Endothelial cell (in vitro differentiated cells): ENCODE measurements at regions not wholly inside any gene's neighbourhood (a gene's known extent, or its start where the extent isn't known, plus 50 kb on each side); places are given as distances from the start of the nearest gene placed in this dataset.

Source experiments
- DNase-seq: peaks from one replicate; pipeline ENCODE4 v3.0.0; 2021; ENCODE audit warnings: low spot score
- H3K27ac Mint-ChIP-seq: one replicate; pipeline ENCODE4 v1.8.0; 2021; ENCODE audit warnings: mixed read lengths, inconsistent platforms; ENCODE audit not compliant: unreplicated experiment
- H3K27me3 Mint-ChIP-seq: one replicate; pipeline ENCODE4 v1.8.0; 2021; ENCODE audit warnings: mild to moderate bottlenecking, moderate library complexity, mixed read lengths, inconsistent platforms; ENCODE audit not compliant: unreplicated experiment
- H3K36me3 Mint-ChIP-seq: one replicate; pipeline ENCODE4 v1.8.0; 2021; ENCODE audit warnings: mild to moderate bottlenecking, low read depth, mixed read lengths, inconsistent platforms; ENCODE audit not compliant: unreplicated experiment
- H3K4me1 Mint-ChIP-seq: one replicate; pipeline ENCODE4 v1.8.0; 2021; ENCODE audit warnings: mild to moderate bottlenecking, mixed read lengths, inconsistent platforms; ENCODE audit not compliant: unreplicated experiment
- H3K4me3 Mint-ChIP-seq: one replicate; pipeline ENCODE4 v1.8.0; 2021; ENCODE audit warnings: mild to moderate bottlenecking, mixed read lengths, inconsistent platforms; ENCODE audit not compliant: unreplicated experiment
- H3K9me3 Mint-ChIP-seq: one replicate; pipeline ENCODE4 v1.8.0; 2021; ENCODE audit warnings: mixed read lengths, inconsistent platforms; ENCODE audit not compliant: unreplicated experiment
- TF ChIP-seq, protein P1 (sequence below): fragments of 200-600 bp; sonication (generic); IDR thresholded peaks from one replicate; pipeline ENCODE4 v1.5.0; 2021; ENCODE audit warnings: antibody characterized with exemption; ENCODE audit not compliant: unreplicated experiment

DNA sequence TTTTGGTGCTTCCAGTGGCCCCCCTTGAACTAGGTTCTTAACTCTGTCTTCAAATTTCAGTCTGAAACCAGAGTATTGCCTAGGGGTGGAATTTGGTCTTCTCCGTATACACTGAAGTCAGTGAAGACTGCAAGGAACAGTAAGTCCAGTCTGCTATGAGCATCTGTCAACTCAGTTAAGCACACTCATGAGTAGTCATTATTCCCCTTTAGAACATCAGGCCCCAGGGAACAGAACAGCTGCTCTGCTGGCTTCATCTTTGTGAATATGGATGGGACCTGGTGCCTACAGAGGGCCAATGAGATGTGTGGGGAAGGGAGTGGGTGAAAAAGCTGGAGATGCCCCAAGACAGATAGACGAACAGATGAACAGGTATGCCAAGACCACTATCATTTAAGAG lies 85.2 kb upstream of the PRR23C start:
- H3K36me3 Mint-ChIP-seq: no peaks in the 10 kb centered on the region
- H3K27ac Mint-ChIP-seq: no peak overlapping the region
- H3K9me3 Mint-ChIP-seq: no peaks in the 10 kb centered on the region
- no peak for DNase-seq
- no peak overlapping the region for H3K4me3 Mint-ChIP-seq
- peaks cover 4% of the 10 kb centered on the region for H3K27me3 Mint-ChIP-seq
- no peaks in the 10 kb centered on the region for H3K4me1 Mint-ChIP-seq
- TF ChIP-seq, protein P1, sequence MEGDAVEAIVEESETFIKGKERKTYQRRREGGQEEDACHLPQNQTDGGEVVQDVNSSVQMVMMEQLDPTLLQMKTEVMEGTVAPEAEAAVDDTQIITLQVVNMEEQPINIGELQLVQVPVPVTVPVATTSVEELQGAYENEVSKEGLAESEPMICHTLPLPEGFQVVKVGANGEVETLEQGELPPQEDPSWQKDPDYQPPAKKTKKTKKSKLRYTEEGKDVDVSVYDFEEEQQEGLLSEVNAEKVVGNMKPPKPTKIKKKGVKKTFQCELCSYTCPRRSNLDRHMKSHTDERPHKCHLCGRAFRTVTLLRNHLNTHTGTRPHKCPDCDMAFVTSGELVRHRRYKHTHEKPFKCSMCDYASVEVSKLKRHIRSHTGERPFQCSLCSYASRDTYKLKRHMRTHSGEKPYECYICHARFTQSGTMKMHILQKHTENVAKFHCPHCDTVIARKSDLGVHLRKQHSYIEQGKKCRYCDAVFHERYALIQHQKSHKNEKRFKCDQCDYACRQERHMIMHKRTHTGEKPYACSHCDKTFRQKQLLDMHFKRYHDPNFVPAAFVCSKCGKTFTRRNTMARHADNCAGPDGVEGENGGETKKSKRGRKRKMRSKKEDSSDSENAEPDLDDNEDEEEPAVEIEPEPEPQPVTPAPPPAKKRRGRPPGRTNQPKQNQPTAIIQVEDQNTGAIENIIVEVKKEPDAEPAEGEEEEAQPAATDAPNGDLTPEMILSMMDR: no peak

GRCh38 chr3:139130390-139131140 lies 85.9 kb upstream of the PRR23C start:
- Mint-ChIP-seq H3K36me3 (no peaks in the 10 kb centered on the region), H3K4me3 (no peak overlapping the region), H3K27ac (no peak overlapping the region), H3K4me1 (no peaks in the 10 kb centered on the region), H3K9me3 (no peaks in the 10 kb centered on the region), H3K27me3 (peaks cover 4% of the 10 kb centered on the region)
- DNase-seq: no peak
- TF ChIP-seq, protein P1: no peak

DNA sequence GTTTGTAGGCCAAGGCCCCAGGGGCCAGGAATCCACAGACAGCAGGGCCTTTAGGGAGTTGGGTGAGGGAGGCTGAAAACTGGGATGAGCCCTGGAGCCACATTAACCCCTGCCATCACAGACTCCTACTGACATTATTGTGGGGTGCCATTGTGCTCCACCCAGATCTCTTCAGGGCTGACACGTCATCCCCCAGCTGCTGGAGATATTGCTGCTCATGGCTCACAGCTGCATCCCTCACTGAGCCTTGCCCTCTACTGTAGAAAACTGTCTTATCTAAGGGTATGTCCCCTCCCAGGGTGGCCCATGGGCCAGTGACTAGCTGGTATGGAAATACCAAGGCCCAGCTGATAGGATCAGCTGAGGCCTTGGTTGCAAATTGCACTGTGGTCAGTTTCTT lies 87.3 kb upstream of the PRR23C start:
- TF ChIP-seq, protein P1: no peak
- no peaks in the 10 kb centered on the region for H3K9me3 Mint-ChIP-seq
- no peaks in the 10 kb centered on the region for H3K4me1 Mint-ChIP-seq
- no peak overlapping the region for H3K4me3 Mint-ChIP-seq
- peaks cover 4% of the 10 kb centered on the region for H3K27me3 Mint-ChIP-seq
- no peaks in the 10 kb centered on the region for H3K36me3 Mint-ChIP-seq
- H3K27ac Mint-ChIP-seq: no peak overlapping the region
- no peak for DNase-seq

- no peak for DNase-seq
- TF ChIP-seq, protein P1: no peak
- peaks cover 4% of the 10 kb centered on the region for H3K27me3 Mint-ChIP-seq
- no peaks in the 10 kb centered on the region for H3K36me3 Mint-ChIP-seq
- H3K4me3 Mint-ChIP-seq: no peak overlapping the region
- H3K9me3 Mint-ChIP-seq: no peaks in the 10 kb centered on the region
- H3K4me1 Mint-ChIP-seq: no peaks in the 10 kb centered on the region
- no peak overlapping the region for H3K27ac Mint-ChIP-seq
Measured at GRCh38 chr3:139132976-139133375, 88.3 kb upstream of the PRR23C start.

DNA sequence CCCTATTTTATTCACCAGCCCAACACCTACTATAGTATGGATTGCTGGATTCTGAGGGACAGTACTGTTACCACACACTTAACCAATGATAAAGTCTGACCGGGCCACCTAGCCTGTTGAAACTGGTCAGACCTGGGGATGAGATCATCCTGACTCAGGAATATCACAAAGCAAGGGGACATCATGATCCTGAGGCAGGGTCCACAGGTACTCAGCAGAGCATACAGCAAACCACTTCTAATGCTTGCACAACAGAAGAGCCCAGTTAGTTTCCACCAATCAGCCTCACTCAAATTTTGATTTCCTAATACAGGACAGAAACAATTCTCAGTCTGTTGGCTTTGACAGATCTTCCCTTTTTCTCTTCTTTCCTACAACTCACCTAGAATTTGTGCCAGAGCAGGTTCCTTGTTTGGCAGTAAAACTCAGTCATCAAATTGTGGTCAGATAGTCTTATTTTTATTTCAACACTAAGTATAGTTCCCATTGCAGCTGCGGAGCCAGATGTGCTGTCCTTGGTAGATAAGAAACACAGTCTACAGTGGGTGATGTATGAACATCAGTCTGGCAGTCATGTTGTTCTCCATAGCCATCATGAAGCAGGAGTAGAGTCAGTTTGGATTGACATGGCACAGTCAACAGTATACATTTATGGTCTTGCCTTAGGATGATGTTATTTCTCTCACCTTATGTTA lies 90.1 kb upstream of the PRR23C start:
- H3K27me3 Mint-ChIP-seq: peaks cover 4% of the 10 kb centered on the region
- H3K4me1 Mint-ChIP-seq: no peaks in the 10 kb centered on the region
- TF ChIP-seq, protein P1: no peak
- H3K36me3 Mint-ChIP-seq: no peaks in the 10 kb centered on the region
- no peak for DNase-seq
- no peak overlapping the region for H3K4me3 Mint-ChIP-seq
- H3K9me3 Mint-ChIP-seq: no peaks in the 10 kb centered on the region
- H3K27ac Mint-ChIP-seq: no peak overlapping the region
